ENCODE measurements at regions not wholly inside any gene's neighbourhood (a gene's known extent, or its start where the extent isn't known, plus 50 kb on each side); places are given as distances from the start of the nearest gene placed in this dataset.

DNA sequence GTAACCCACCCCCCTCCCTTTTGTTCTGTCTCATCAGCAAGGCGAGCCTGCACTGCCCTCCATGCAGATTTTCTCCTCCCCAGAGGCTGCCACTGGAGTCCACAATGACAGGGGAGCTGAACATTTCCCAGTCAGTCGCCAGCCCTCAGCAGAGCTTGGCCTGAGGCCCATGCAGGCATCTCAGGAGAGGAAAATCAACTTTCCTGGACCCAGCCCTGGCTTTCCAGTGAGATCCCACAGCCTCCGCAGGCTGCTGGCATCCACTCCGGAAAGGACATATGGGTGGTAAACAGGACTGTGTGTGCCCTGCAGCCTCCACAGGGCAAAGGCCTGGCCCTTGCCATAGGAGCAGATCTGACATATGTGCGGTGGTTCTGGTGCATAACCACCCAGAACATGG lies 253.8 kb downstream of the TNS1 start:
- TF ChIP-seq POLR2A (IDR thresholded peaks at IDR 0.05; ENCODE audit: low read length), result no peak

DNA sequence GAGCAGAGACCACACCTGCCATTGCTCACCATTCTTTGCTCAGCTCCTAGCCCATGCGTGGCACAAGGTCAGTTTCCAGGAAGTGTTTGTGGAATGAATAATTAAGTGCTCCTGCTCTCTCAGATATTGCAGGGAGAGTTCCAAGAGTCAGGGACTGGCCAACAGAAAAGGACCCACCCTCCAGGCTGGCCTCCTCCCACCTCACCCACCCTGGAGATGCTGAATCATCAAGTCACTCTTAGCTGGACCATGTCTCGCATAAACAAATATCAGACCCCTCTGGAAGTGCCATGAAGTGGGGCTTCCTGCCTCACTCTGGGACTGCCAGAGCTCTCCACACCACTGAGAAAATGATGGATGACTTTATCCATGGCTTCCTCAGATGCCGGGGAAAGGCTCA lies 256.0 kb downstream of the TNS1 start:
- DNase-seq, result no peak
- TF ChIP-seq POLR2A (IDR thresholded peaks at IDR 0.05; ENCODE audit: low read length), result no peak
- no peak for TF ChIP-seq GATA1 (IDR thresholded peaks at IDR 0.05; ENCODE audit: low read depth, low read length)

More for the DNA sequence above, 253.8 kb downstream of the TNS1 start:
- no peak for DNase-seq

DNA sequence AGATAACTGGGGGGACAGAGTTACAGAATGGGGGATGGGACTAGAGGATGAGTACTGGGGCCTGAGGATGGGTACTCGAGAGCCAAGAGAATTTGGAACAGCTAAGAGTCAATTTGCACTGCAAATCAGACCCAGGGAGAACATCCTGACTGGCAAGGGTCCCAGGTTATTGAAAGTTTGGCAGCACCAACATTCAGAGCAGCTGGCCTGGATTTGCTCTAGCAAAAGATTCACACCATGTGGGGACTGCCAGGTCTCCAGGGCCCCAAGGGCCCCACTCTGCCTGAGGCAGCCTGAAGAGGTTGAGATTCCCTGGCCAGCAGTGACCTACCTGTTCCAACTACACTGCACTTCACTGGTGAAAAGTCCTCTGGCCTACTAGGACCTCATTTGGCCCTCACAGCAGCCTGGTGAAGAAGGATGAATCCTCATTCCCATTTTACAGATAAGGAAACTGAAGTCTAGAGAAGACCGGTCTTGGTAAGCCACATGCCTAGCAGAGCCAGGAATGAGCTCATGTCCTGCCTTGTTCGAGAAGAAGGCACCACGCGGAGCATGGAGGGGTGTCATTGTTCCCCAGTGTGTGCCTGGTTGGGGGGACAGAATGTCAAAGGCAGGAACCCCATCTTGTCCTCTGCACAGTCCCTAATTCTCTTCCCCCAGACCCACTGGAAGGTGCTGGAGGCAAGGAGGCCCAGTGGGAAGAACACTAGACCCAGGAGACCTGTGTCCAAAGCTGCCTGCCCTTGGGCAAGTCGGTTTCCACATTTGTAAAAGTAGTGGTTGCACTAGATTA lies 258.6 kb downstream of the TNS1 start:
- DNase-seq, result no peak
- TF ChIP-seq GATA1 (IDR thresholded peaks at IDR 0.05; ENCODE audit: low read depth, low read length) (no peak), POLR2A (IDR thresholded peaks at IDR 0.05; ENCODE audit: low read length) (no peak)

DNA sequence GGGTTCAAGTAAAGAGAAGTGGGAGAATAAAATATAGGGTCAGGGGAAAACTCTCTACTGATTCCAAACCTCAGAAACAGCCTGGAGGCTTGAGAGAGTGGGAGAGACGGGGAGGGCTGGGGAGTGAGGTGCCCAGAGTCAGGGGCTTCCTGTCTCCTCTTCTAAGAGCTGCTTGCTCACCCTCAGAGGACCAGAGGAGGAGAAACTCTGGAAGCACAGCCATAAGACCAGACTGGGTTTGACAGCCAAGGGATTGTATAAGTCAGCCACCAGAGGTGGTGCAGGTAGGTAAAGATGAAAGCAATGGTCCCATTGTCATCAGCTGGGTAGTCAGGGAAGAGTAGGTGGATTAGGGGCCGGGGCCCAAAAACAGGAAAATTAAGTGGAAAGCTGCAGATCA lies 259.4 kb downstream of the TNS1 start:
- TF ChIP-seq POLR2A (IDR thresholded peaks at IDR 0.05; ENCODE audit: low read length), result no peak
- TF ChIP-seq GATA1 (IDR thresholded peaks at IDR 0.05; ENCODE audit: low read depth, low read length), result no peak
- no peak for DNase-seq

DNA sequence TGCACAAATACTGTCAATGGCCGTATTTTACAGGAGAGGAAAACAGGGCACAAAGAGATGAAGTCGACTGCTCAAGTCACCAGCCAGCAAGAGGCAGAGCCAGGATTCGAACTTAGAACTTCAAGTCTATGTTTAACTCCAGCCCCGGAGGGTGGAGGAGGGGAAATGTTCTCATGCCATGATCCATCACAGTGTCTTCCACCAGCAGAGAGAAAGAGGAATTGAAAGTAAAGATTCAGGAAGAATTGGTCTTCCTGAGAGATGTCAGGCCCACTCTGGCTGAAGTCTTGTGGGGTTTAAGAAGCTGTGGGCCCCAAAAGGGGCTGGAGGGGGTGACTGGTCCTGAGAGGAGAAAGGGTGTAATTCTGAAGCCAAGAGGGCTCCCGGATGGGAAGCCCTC lies 260.0 kb downstream of the TNS1 start:
- DNase-seq, result no peak
- TF ChIP-seq POLR2A (IDR thresholded peaks at IDR 0.05; ENCODE audit: low read length) (no peak), GATA1 (IDR thresholded peaks at IDR 0.05; ENCODE audit: low read depth, low read length) (no peak)

DNA sequence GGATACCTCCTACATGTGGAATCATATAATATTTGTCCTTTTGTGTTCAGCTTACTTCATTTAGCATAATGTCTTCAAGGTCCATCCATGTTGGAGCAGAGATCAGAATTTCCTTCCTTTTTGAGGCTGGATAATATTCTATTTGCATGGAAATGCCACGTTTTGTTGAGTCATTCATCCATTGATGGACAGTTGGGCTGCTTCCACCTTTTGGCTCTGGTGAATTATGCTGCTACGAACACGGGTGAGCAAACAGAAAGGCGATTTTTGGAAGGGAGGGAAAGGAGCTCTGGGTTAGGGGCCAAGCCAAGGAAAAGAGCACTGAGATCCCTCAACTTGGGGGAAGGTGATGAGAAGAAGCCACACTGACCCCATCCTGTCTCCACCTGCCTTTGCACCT lies 260.5 kb downstream of the TNS1 start:
- TF ChIP-seq GATA1 (IDR thresholded peaks at IDR 0.05; ENCODE audit: low read depth, low read length), result no peak
- TF ChIP-seq POLR2A (IDR thresholded peaks at IDR 0.05; ENCODE audit: low read length), result no peak

DNA sequence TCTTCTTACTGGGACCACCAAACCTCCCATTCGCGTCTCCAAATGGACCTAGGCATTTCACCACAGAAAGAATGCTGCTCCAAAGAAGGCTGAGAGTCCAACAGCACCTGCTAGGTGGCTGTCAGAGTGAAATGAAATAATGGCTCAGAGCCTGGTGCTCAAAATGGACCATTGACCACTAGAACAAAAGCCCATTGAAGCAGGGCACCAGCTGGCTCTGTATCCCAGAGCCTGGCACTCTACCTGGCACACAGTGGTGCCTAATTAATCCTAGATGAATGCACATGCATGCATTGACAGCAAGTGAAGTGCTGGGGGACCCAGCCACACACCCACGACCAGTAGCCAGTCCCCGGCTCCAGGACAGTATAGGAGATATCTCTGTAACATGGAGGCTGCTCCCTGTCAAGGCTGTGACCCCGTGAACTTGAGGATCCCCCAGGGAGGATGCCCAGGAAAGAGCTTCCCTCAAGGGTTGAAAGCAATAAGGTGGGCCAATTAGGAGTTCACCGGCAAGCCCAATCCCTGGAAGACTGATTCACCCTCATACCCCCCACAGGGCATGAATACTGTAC lies 261.3 kb downstream of the TNS1 start:
- no peak for TF ChIP-seq GATA1 (IDR thresholded peaks at IDR 0.05; ENCODE audit: low read depth, low read length)

More for the DNA sequence above, 260.5 kb downstream of the TNS1 start:
- DNase-seq, result no peak

DNA sequence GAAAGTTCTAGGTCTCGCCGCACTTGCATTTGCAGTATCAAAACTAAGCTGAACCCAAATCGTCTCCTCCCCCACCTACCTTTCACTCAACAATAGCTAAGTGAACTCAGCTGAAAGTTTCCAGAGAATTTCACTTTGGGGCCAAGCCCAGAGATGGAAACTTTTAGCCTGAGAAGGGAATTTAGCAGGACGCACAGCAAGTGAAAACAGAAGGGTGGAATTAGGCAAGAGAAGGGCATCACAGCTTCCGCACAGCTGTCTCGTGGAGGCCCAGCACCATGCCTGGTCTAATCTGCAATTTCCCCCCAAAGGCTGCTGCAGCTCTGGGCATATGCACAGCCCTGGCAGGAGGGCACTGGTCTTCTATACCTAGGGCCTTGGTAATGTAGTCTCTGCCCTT lies 262.0 kb downstream of the TNS1 start:
- TF ChIP-seq POLR2A (IDR thresholded peaks at IDR 0.05; ENCODE audit: low read length) (no peak), GATA1 (IDR thresholded peaks at IDR 0.05; ENCODE audit: low read depth, low read length) (no peak)
- DNase-seq, result no peak

More for the DNA sequence above, 261.3 kb downstream of the TNS1 start:
- DNase-seq, result no peak

DNA sequence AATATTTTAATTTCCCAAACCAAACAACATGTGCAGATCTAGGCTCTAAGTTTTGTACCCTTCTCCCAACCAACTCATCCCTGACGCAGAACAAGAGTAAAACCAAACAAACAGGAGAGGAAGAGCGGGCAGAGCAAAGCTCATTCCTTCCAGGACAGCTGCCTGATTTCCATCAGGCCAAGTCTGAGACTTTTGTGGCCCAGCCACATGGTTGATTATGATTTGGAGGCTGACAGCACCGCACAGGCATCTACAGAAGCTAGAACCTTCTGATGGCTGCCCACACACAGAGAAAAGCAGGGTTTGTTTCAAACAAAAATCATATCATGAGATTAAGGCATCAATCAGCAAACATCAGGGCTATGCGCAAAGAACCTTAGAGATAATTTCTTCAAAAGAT lies 262.6 kb downstream of the TNS1 start:
- TF ChIP-seq GATA1 (IDR thresholded peaks at IDR 0.05; ENCODE audit: low read depth, low read length) (no peak), POLR2A (IDR thresholded peaks at IDR 0.05; ENCODE audit: low read length) (no peak)
- no peak for DNase-seq

DNA sequence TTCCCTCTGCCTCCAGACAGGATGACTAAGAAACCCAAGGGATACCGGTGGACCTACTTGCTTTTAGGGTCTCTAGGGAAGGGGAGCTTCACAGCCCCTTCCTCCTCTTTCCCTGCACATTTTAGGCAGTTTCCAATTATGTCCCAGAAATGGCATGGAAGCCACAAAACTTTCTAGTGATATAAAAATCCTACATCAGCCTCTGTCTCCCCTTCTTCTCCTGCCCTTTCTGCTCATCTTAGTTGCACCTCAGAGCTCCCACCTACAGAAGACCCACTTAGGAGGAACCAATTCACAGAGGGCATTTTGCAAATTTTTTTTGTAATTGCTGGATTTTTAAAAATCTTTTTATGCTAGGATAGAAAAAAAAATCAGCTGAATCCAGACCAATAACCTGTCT lies 263.1 kb downstream of the TNS1 start:
- DNase-seq, result no peak
- no peak for TF ChIP-seq POLR2A (IDR thresholded peaks at IDR 0.05; ENCODE audit: low read length)
- TF ChIP-seq GATA1 (IDR thresholded peaks at IDR 0.05; ENCODE audit: low read depth, low read length), result no peak

DNA sequence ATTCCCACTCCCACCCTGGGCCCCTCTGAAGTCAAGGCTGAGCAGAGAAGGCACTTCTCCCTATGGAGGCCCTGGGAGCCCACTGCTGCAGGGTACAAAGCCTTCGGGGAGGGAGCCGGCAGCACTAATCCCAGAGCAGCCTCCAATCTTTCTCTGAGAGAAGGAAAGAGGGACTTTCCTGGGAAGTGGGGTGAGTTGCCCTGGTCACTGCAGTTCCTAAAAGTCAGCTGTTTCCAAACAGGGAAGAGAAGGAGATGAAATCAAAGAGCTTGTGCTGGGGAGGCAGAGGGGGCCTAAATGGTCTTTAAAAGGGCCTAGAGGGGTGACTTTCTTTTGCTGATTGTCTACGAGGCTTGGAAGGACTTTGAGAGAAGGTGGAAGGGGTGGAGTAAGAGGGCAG lies 264.7 kb downstream of the TNS1 start:
- TF ChIP-seq POLR2A (IDR thresholded peaks at IDR 0.05; ENCODE audit: low read length) (no peak), GATA1 (IDR thresholded peaks at IDR 0.05; ENCODE audit: low read depth, low read length) (no peak)
- no peak for DNase-seq

DNA sequence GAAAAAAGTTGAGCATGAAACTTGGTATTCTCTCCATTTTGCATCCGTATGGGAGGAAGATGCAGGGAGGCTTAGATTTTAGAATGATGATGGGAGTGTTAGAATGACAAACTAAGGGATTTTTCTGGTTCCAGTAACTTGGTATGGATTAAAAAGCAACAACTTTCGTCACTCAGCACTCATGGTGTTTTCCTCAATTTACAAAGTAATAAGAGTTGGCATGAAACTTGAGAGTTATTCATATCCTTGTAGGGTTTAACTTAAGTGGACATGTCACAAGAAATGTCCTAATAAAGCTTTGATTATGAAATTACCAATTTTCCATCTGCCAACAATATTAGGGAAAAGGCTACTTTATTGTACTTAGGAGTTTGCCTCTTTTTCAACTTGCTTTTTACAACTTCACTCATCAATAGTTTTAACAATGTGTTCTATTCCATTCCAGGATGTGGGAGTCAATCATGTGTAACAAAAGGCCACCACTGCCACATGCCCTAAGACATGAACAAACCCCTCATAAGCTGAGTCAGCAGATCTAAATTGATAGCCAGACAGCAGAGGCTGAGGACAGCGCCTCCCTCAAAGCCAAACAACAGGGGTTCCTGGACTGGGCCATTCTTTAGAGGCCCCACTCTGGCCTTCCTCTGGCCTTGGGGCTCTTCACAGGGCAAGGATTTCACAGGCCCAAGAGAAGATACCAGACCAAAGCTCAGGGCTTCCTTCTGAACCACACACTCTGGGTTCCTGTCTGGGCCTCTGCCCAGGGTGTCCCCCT lies 265.8 kb downstream of the TNS1 start:
- DNase-seq, result no peak
- TF ChIP-seq POLR2A (IDR thresholded peaks at IDR 0.05; ENCODE audit: low read length) (no peak), GATA1 (IDR thresholded peaks at IDR 0.05; ENCODE audit: low read depth, low read length) (no peak)

DNA sequence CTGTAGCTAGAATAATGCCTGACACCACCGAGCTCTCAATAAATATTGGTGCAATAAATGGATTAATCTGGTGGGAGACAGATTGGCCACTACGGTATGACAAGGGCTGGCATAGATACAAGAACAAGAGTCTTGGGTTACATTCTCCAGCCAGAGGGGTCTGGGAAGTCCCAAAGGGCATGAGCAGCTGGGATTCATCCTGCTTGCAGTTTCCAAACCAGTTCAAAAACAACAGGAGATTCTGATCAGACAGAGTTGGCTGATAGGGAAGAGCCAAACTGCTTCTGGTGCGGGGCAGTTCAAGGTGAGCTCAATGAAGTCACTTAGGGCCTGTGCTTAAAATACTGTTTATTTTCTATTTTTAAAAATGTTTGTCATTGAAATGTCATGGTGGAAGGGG lies 266.9 kb downstream of the TNS1 start:
- DNase-seq, result no peak
- TF ChIP-seq GATA1 (IDR thresholded peaks at IDR 0.05; ENCODE audit: low read depth, low read length), result no peak
- no peak for TF ChIP-seq POLR2A (IDR thresholded peaks at IDR 0.05; ENCODE audit: low read length)

DNA sequence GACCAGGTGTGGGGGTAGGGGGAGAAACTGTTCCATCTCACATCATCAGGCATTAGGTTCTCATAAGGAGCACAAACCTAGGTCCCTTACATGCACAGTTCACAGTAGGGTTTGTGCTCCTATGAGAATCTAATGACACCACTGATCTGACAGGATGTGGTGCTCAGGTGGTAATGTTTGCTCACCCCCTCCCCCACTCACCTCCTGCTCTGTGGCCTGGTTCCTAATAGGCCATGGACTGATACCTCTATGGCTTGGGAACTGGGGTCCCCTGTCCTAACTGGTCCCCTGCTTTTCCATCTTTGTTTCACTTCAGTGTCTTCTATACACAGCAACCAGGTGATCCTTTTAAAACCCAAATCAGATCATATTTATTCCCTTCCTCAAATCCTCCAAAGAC lies 267.8 kb downstream of the TNS1 start:
- TF ChIP-seq POLR2A (IDR thresholded peaks at IDR 0.05; ENCODE audit: low read length), result no peak
- TF ChIP-seq GATA1 (IDR thresholded peaks at IDR 0.05; ENCODE audit: low read depth, low read length), result no peak
- DNase-seq, result no peak

DNA sequence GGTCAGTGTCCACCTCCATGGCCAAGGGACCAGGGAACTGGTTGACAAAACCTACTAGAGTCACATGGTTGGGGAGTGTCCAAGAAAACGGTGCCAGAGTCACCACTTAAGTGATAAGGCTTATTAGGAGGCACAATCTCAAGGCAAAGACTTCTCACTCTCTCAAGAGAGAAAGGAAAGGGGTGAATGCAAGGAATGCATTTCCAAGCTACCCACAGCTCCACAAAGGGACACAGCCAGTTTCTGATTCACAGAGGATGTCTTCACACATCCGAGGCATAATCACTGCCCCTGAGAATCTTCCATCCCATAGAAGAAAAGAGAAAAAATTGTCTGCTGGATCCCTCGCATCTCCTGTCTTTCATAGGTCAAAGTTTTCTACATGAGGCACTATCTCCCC lies 269.3 kb downstream of the TNS1 start:
- no peak for DNase-seq
- TF ChIP-seq GATA1 (IDR thresholded peaks at IDR 0.05; ENCODE audit: low read depth, low read length), result no peak
- TF ChIP-seq POLR2A (IDR thresholded peaks at IDR 0.05; ENCODE audit: low read length), result no peak
